Activated naive CD8-positive, alpha-beta T cell treated with anti-CD3 and anti-CD28 coated beads, Interleukin-2, amount 10 ng/mL, durations not matched to agents 7 days and 5 days (primary cell): ENCODE measurements at regions not wholly inside any gene's neighbourhood (a gene's known extent, or its start where the extent isn't known, plus 50 kb on each side); places are given as distances from the start of the nearest gene placed in this dataset.
A peak's percentile ranks its signal among the peaks of the same experiment; 100 is the strongest.

Experiments used
- ATAC-seq: fragments of 150-1000 bp; cut with Tn5 transposase; one replicate; pipeline ENCODE4 v1.10.0; 2021; ENCODE audit warnings: low read depth, moderate library complexity
- POLR2A ChIA-PET: fragments of 350-600 bp; sonication (Branson Sonifier 250); formaldehyde crosslinking; loops from one replicate; lab custom pipeline; 2021; ENCODE audit warnings: antibody characterized with exemption; lab: Charles Lee
- DNase-seq: peaks from one replicate; pipeline ENCODE4 v3.0.0; 2021
- H3K27ac Mint-ChIP-seq: one replicate; pipeline ENCODE4 v1.8.0; 2022; ENCODE audit warnings: mild to moderate bottlenecking, mixed read lengths
- H3K27me3 Mint-ChIP-seq: one replicate; pipeline ENCODE4 v1.8.0; 2022; ENCODE audit warnings: mild to moderate bottlenecking, moderate library complexity, mixed read lengths
- H3K36me3 Mint-ChIP-seq: one replicate; pipeline ENCODE4 v1.8.0; 2021; ENCODE audit warnings: mild to moderate bottlenecking, mixed read lengths
- H3K4me1 Mint-ChIP-seq: one replicate; pipeline ENCODE4 v1.8.0; 2021; ENCODE audit warnings: mixed read lengths
- H3K4me3 Mint-ChIP-seq: one replicate; pipeline ENCODE4 v1.8.0; 2022; ENCODE audit warnings: mild to moderate bottlenecking, moderate library complexity, mixed read lengths
- H3K9me3 Mint-ChIP-seq: one replicate; pipeline ENCODE4 v1.8.0; 2021; ENCODE audit warnings: mixed read lengths

GRCh38 chr14:65945327-65945726 lies 532.8 kb downstream of the FUT8 start:
- H3K27ac Mint-ChIP-seq, result no peak overlapping the region
- no peak overlapping the region for H3K4me3 Mint-ChIP-seq
- POLR2A ChIA-PET, result interaction anchor here (1.0 kb wide), 1 partner anchor 68 kb away, joined by 3 read pairs; no protein-coding TSS in a partner anchor
- peaks cover 45% of the 10 kb centered on the region for H3K4me1 Mint-ChIP-seq
- no peak for ATAC-seq
- no peaks in the 10 kb centered on the region for H3K9me3 Mint-ChIP-seq
- no peaks in the 10 kb centered on the region for H3K27me3 Mint-ChIP-seq
- DNase-seq, result no peak
- H3K36me3 Mint-ChIP-seq, result peaks cover 8% of the 10 kb centered on the region

GRCh38 chr14:65946494-65946893 lies 534.0 kb downstream of the FUT8 start:
- peaks cover 49% of the 10 kb centered on the region for H3K4me1 Mint-ChIP-seq
- H3K27ac Mint-ChIP-seq, result peak overlapping the region; percentile 58
- DNase-seq, result no peak
- no peaks in the 10 kb centered on the region for H3K27me3 Mint-ChIP-seq
- POLR2A ChIA-PET, result no interaction called here
- no peak for ATAC-seq
- peaks cover 11% of the 10 kb centered on the region for H3K36me3 Mint-ChIP-seq
- H3K4me3 Mint-ChIP-seq, result no peak overlapping the region
- H3K9me3 Mint-ChIP-seq, result no peaks in the 10 kb centered on the region

- ATAC-seq (no peak), DNase-seq (no peak)
- Mint-ChIP-seq H3K36me3 (peaks cover 13% of the 10 kb centered on the region), H3K27ac (peak overlapping the region; percentile 44), H3K27me3 (no peaks in the 10 kb centered on the region), H3K4me3 (no peak overlapping the region), H3K4me1 (peaks cover 43% of the 10 kb centered on the region), H3K9me3 (peaks cover 1% of the 10 kb centered on the region)
- POLR2A ChIA-PET, result interaction anchor here (1.1 to 1.5 kb wide), 2 partner anchors 18 to 20 kb away, joined by 3 to 4 read pairs; no protein-coding TSS in a partner anchor
These were observed 535.8 kb downstream of the FUT8 start for GRCh38 chr14:65948302-65948701.

- ATAC-seq (peak; percentile 70), DNase-seq (no peak)
- POLR2A ChIA-PET, result interaction anchor here (1.0 to 1.8 kb wide), 5 partner anchors 20 to 110 kb away, joined by 3 to 16 read pairs (median 4); no protein-coding TSS in a partner anchor
- H3K4me1 Mint-ChIP-seq, result peaks cover 39% of the 10 kb centered on the region
- H3K9me3 Mint-ChIP-seq, result peaks cover 1% of the 10 kb centered on the region
- peaks cover 12% of the 10 kb centered on the region for H3K36me3 Mint-ChIP-seq
- H3K4me3 Mint-ChIP-seq, result peak overlapping the region; percentile 37
- H3K27ac Mint-ChIP-seq, result peak overlapping the region; percentile 94
- no peaks in the 10 kb centered on the region for H3K27me3 Mint-ChIP-seq
These were observed 536.3 kb upstream of the CCDC196 start for GRCh38 chr14:65949711-65950516.

- H3K4me1 Mint-ChIP-seq, result peaks cover 25% of the 10 kb centered on the region
- ATAC-seq (no peak), DNase-seq (no peak)
- no peak overlapping the region for H3K27ac Mint-ChIP-seq
- peaks cover 7% of the 10 kb centered on the region for H3K36me3 Mint-ChIP-seq
- peaks cover 1% of the 10 kb centered on the region for H3K9me3 Mint-ChIP-seq
- H3K4me3 Mint-ChIP-seq, result no peak overlapping the region
- POLR2A ChIA-PET, result interaction anchor here (1.0 kb wide), 1 partner anchor 94 kb away, joined by 3 read pairs; no protein-coding TSS in a partner anchor
- no peaks in the 10 kb centered on the region for H3K27me3 Mint-ChIP-seq
These were observed 531.2 kb upstream of the CCDC196 start for GRCh38 chr14:65954942-65955341.

GRCh38 chr14:65957631-65958205 lies 528.5 kb upstream of the CCDC196 start:
- POLR2A ChIA-PET, result interaction anchor here (0.9 to 4.1 kb wide), 3 partner anchors 30 to 118 kb away, joined by 3 to 24 read pairs (median 4); no protein-coding TSS in a partner anchor
- peaks cover 2% of the 10 kb centered on the region for H3K36me3 Mint-ChIP-seq
- ATAC-seq, result no peak
- DNase-seq, result no peak
- H3K4me3 Mint-ChIP-seq, result no peak overlapping the region
- peaks cover 1% of the 10 kb centered on the region for H3K9me3 Mint-ChIP-seq
- H3K27me3 Mint-ChIP-seq, result peaks cover 2% of the 10 kb centered on the region
- no peak overlapping the region for H3K27ac Mint-ChIP-seq
- H3K4me1 Mint-ChIP-seq, result peaks cover 24% of the 10 kb centered on the region

- peak overlapping the region; percentile 38 for H3K27ac Mint-ChIP-seq
- DNase-seq (no peak), ATAC-seq (peak; percentile 66)
- H3K36me3 Mint-ChIP-seq, result no peaks in the 10 kb centered on the region
- no peaks in the 10 kb centered on the region for H3K9me3 Mint-ChIP-seq
- H3K4me1 Mint-ChIP-seq, result peaks cover 24% of the 10 kb centered on the region
- H3K4me3 Mint-ChIP-seq, result no peak overlapping the region
- H3K27me3 Mint-ChIP-seq, result peaks cover 2% of the 10 kb centered on the region
- POLR2A ChIA-PET, result interaction anchor here (1.1 to 4.1 kb wide), 4 partner anchors 31 to 544 kb away, joined by 3 to 24 read pairs (median 7); no protein-coding TSS in a partner anchor
These were observed 527.3 kb upstream of the CCDC196 start for GRCh38 chr14:65958664-65959562.

- POLR2A ChIA-PET, result interaction anchor here (1.1 to 4.1 kb wide), 4 partner anchors 32 to 544 kb away, joined by 3 to 24 read pairs (median 7); no protein-coding TSS in a partner anchor
- peaks cover 24% of the 10 kb centered on the region for H3K4me1 Mint-ChIP-seq
- H3K9me3 Mint-ChIP-seq, result no peaks in the 10 kb centered on the region
- no peak for DNase-seq
- no peaks in the 10 kb centered on the region for H3K36me3 Mint-ChIP-seq
- H3K4me3 Mint-ChIP-seq, result no peak overlapping the region
- peak; percentile 21 for ATAC-seq
- H3K27me3 Mint-ChIP-seq, result peaks cover 7% of the 10 kb centered on the region
- peak overlapping the region; percentile 16 for H3K27ac Mint-ChIP-seq
These were observed 526.6 kb upstream of the CCDC196 start for GRCh38 chr14:65959563-65960024.

GRCh38 chr14:65961004-65961403 lies 525.2 kb upstream of the CCDC196 start:
- H3K27ac Mint-ChIP-seq, result no peak overlapping the region
- H3K36me3 Mint-ChIP-seq, result no peaks in the 10 kb centered on the region
- POLR2A ChIA-PET, result interaction anchor here (1.0 to 4.1 kb wide), 2 partner anchors 33 to 100 kb away, joined by 7 to 24 read pairs; no protein-coding TSS in a partner anchor
- no peaks in the 10 kb centered on the region for H3K9me3 Mint-ChIP-seq
- H3K4me3 Mint-ChIP-seq, result no peak overlapping the region
- DNase-seq, result peak; percentile 71
- ATAC-seq, result peak; percentile 57
- H3K27me3 Mint-ChIP-seq, result peaks cover 11% of the 10 kb centered on the region
- H3K4me1 Mint-ChIP-seq, result peaks cover 23% of the 10 kb centered on the region

GRCh38 chr14:65962952-65963351 lies 523.2 kb upstream of the CCDC196 start:
- Mint-ChIP-seq H3K9me3 (no peaks in the 10 kb centered on the region), H3K27ac (no peak overlapping the region), H3K27me3 (peaks cover 11% of the 10 kb centered on the region), H3K4me1 (peaks cover 26% of the 10 kb centered on the region), H3K36me3 (no peaks in the 10 kb centered on the region), H3K4me3 (no peak overlapping the region)
- ATAC-seq (no peak), DNase-seq (no peak)
- POLR2A ChIA-PET, result no interaction called here

GRCh38 chr14:65964366-65964765 lies 521.8 kb upstream of the CCDC196 start:
- Mint-ChIP-seq H3K4me1 (peaks cover 19% of the 10 kb centered on the region), H3K36me3 (no peaks in the 10 kb centered on the region), H3K9me3 (peaks cover 2% of the 10 kb centered on the region), H3K27me3 (peaks cover 16% of the 10 kb centered on the region), H3K4me3 (no peak overlapping the region), H3K27ac (no peak overlapping the region)
- DNase-seq, result no peak
- no peak for ATAC-seq
- POLR2A ChIA-PET, result no interaction called here

GRCh38 chr14:65966188-65966587 lies 520.0 kb upstream of the CCDC196 start:
- Mint-ChIP-seq H3K9me3 (peaks cover 5% of the 10 kb centered on the region), H3K4me3 (no peak overlapping the region), H3K27me3 (peaks cover 18% of the 10 kb centered on the region), H3K36me3 (no peaks in the 10 kb centered on the region), H3K4me1 (peaks cover 5% of the 10 kb centered on the region), H3K27ac (no peak overlapping the region)
- ATAC-seq (no peak), DNase-seq (no peak)
- POLR2A ChIA-PET, result no interaction called here
